GM12873 (cell line): ENCODE measurements at regions not wholly inside any gene's neighbourhood (a gene's known extent, or its start where the extent isn't known, plus 50 kb on each side); places are given as distances from the start of the nearest gene placed in this dataset.

Experiments
- CTCF ChIP-seq: IDR thresholded peaks from 2 replicates; pipeline ENCODE4 v1.5.1; 2012; ENCODE audit warnings: low read depth, mild to moderate bottlenecking, moderate library complexity, low read length, control low read depth; ENCODE audit not compliant: insufficient read depth; ENCODE audit errors: missing control alignments

- peak; percentile 42 for TF ChIP-seq CTCF
These were observed 136.8 kb downstream of the ADAM29 start for GRCh38 chr4:175054980-175055379.

GRCh38 chr4:175062183-175062592, 144.0 kb downstream of the ADAM29 start:
- no peak for TF ChIP-seq CTCF

GRCh38 chr4:175065228-175065627, 147.1 kb downstream of the ADAM29 start:
- TF ChIP-seq CTCF = no peak

- no peak for TF ChIP-seq CTCF
These were observed 148.9 kb downstream of the ADAM29 start for GRCh38 chr4:175066923-175067627.

- TF ChIP-seq CTCF = no peak
These were observed 150.1 kb downstream of the ADAM29 start for GRCh38 chr4:175068266-175068665.

GRCh38 chr4:175070444-175070843, 152.3 kb downstream of the ADAM29 start:
- TF ChIP-seq CTCF = no peak

- no peak for TF ChIP-seq CTCF
These were observed 153.0 kb downstream of the ADAM29 start for GRCh38 chr4:175071123-175071522.
